Effector memory CD8-positive, alpha-beta T cell (primary cell): ENCODE measurements at regions not wholly inside any gene's neighbourhood (a gene's known extent, or its start where the extent isn't known, plus 50 kb on each side); places are given as distances from the start of the nearest gene placed in this dataset.

Source experiments
- ATAC-seq: fragments of 150-1000 bp; cut with Tn5 transposase; replicated peaks from 2 replicates; pipeline ENCODE4 v1.10.0; 2021; ENCODE audit warnings: mild to moderate bottlenecking, moderate library complexity
- DNase-seq, 3 experiments: peaks; one replicate each; pipeline ENCODE4 v3.0.0; 2021
- H3K27ac Mint-ChIP-seq, 2 donors: one replicate each; pipeline ENCODE4 v1.8.0; 2022; ENCODE audit warnings: mild to moderate bottlenecking in 2 of 2, mixed read lengths in 2 of 2, moderate library complexity in 2 of 2
- H3K27me3 Mint-ChIP-seq, 2 donors: one replicate each; pipeline ENCODE4 v1.8.0; 2022; ENCODE audit warnings: mixed read lengths in 2 of 2
- H3K36me3 Mint-ChIP-seq: one replicate; pipeline ENCODE4 v1.8.0; 2022; ENCODE audit warnings: mild to moderate bottlenecking, moderate library complexity, mixed read lengths; ENCODE audit not compliant: insufficient read depth
- H3K4me1 Mint-ChIP-seq, 2 donors: one replicate each; pipeline ENCODE4 v1.8.0; 2022; ENCODE audit warnings: low read depth in 2 of 2, mixed read lengths in 2 of 2
- H3K4me3 Mint-ChIP-seq, 2 donors: one replicate each; pipeline ENCODE4 v1.8.0; 2022; ENCODE audit warnings: mild to moderate bottlenecking in 2 of 2, mixed read lengths in 2 of 2, moderate library complexity in 2 of 2
- H3K9me3 Mint-ChIP-seq, 2 donors: one replicate each; pipeline ENCODE4 v1.8.0; 2022; ENCODE audit warnings: mixed read lengths in 2 of 2

- DNase-seq: no peak
- Mint-ChIP-seq H3K4me3 (no peak overlapping the region), H3K27ac (no peak overlapping the region), H3K9me3 (peaks cover 0 to 2% of the 10 kb centered on the region in 2 donors), H3K4me1 (peaks cover 5 to 17% of the 10 kb centered on the region in 2 donors), H3K27me3 (no peaks in the 10 kb centered on the region), H3K36me3 (no peaks in the 10 kb centered on the region)
- ATAC-seq: no peak
Measured at GRCh38 chr3:18670759-18671158, 245.6 kb upstream of the SATB1 start.

- Mint-ChIP-seq H3K27ac (no peak overlapping the region), H3K4me3 (no peak overlapping the region), H3K4me1 (peaks cover 0 to 12% of the 10 kb centered on the region in 2 donors), H3K27me3 (no peaks in the 10 kb centered on the region), H3K36me3 (no peaks in the 10 kb centered on the region), H3K9me3 (peaks cover 0 to 2% of the 10 kb centered on the region in 2 donors)
- DNase-seq (no peak), ATAC-seq (no peak)
Measured at GRCh38 chr3:18669374-18669773, 244.2 kb upstream of the SATB1 start.

DNA sequence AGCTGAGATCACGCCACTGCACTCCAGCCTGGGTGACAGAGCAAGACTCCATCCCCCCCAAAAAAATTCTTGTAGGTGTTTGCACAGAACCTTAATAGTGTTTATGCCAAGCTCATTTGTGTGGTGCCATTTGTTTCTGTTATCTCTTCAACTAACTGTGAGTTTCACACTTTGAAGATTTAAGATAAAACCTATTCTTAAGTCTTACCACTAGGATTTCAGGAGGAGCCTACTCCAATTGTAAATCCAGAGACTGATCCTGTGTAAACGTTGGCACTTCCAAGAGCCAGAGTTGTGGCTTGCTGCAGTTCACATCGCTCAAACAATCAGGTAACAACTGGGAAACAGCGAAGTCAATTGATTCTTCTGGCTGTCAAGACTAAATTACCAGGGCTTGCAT is 242.4 kb upstream of the SATB1 start:
- H3K9me3 Mint-ChIP-seq: peaks cover 0 to 2% of the 10 kb centered on the region in 2 donors
- H3K27ac Mint-ChIP-seq: no peak overlapping the region
- no peaks in the 10 kb centered on the region for H3K36me3 Mint-ChIP-seq
- ATAC-seq (no peak), DNase-seq (no peak)
- H3K4me1 Mint-ChIP-seq: peaks cover 0 to 11% of the 10 kb centered on the region in 2 donors
- no peak overlapping the region for H3K4me3 Mint-ChIP-seq
- H3K27me3 Mint-ChIP-seq: no peaks in the 10 kb centered on the region

- peaks cover 0 to 12% of the 10 kb centered on the region in 2 donors for H3K4me1 Mint-ChIP-seq
- peaks cover 4% of the 10 kb centered on the region for H3K36me3 Mint-ChIP-seq
- no peak overlapping the region for H3K4me3 Mint-ChIP-seq
- no peak for DNase-seq
- H3K27me3 Mint-ChIP-seq: no peaks in the 10 kb centered on the region
- H3K9me3 Mint-ChIP-seq: peaks cover 0 to 2% of the 10 kb centered on the region in 2 donors
- H3K27ac Mint-ChIP-seq: no peak overlapping the region
- no peak for ATAC-seq
Measured at GRCh38 chr3:18666655-18667054, 241.5 kb upstream of the SATB1 start.

DNA sequence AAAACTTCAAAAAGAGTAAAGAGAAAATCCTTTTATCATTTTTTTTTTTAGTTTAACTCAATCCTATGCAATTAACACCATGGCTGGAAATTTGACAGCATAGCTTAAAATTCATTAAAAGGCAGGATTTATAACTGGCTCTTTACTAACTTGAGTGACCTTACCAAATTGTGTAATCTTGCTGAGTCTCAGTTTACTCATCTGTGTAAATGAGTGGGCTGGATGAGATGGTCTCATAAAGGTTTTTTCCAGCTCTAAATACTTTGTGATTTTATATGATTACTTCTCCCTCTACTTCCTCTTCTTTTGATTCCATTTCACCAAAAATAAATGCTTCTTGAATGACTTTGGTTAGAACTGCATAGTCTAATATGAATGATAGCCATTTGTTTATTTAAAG is 234.9 kb upstream of the SATB1 start:
- DNase-seq: no peak
- Mint-ChIP-seq H3K27me3 (no peaks in the 10 kb centered on the region), H3K4me1 (peaks cover 11 to 32% of the 10 kb centered on the region in 2 donors), H3K27ac (no peak overlapping the region), H3K36me3 (peaks cover 4% of the 10 kb centered on the region), H3K4me3 (no peak overlapping the region), H3K9me3 (peaks cover 0 to 3% of the 10 kb centered on the region in 2 donors)
- ATAC-seq: no peak

- Mint-ChIP-seq H3K4me1 (peaks cover 11 to 32% of the 10 kb centered on the region in 2 donors), H3K4me3 (no peak overlapping the region), H3K36me3 (peaks cover 4% of the 10 kb centered on the region), H3K9me3 (peaks cover 0 to 3% of the 10 kb centered on the region in 2 donors), H3K27me3 (no peaks in the 10 kb centered on the region), H3K27ac (peak overlapping the region in 1 of 2 donors; percentile 23)
- DNase-seq (no peak), ATAC-seq (peak; percentile 46)
Measured at GRCh38 chr3:18657858-18658820, 233.0 kb upstream of the SATB1 start.

DNA sequence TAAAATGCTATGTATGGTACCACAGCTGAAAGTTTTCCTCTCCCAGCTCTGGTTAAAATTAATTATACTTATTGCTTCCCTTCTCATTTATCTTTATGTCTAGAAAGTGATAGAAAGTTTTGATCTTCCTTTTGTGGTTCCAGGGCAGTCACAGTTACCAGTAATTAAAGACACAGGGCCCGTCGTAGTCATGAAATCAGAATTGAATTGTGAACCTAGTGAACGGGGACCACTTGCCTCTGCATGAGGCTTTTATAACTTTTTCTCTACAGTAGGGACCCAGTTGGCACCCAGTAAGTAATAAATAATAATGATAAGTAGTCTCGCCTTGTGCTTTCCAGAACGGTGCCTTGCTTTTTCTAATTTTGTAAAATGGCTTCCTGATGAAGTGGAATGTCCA is 231.7 kb upstream of the SATB1 start:
- H3K4me3 Mint-ChIP-seq: no peak overlapping the region
- no peak for ATAC-seq
- H3K27me3 Mint-ChIP-seq: no peaks in the 10 kb centered on the region
- H3K36me3 Mint-ChIP-seq: no peaks in the 10 kb centered on the region
- peak overlapping the region in 1 of 2 donors; percentile 40 for H3K27ac Mint-ChIP-seq
- no peak for DNase-seq
- H3K9me3 Mint-ChIP-seq: peaks cover 0 to 3% of the 10 kb centered on the region in 2 donors
- peaks cover 11 to 31% of the 10 kb centered on the region in 2 donors for H3K4me1 Mint-ChIP-seq

GRCh38 chr3:18656410-18656809 is 231.3 kb upstream of the SATB1 start:
- peak overlapping the region in 1 of 2 donors; percentile 40 for H3K27ac Mint-ChIP-seq
- no peaks in the 10 kb centered on the region for H3K27me3 Mint-ChIP-seq
- no peaks in the 10 kb centered on the region for H3K36me3 Mint-ChIP-seq
- H3K4me3 Mint-ChIP-seq: no peak overlapping the region
- peaks cover 11 to 26% of the 10 kb centered on the region in 2 donors for H3K4me1 Mint-ChIP-seq
- DNase-seq (no peak), ATAC-seq (no peak)
- peaks cover 0 to 3% of the 10 kb centered on the region in 2 donors for H3K9me3 Mint-ChIP-seq

DNA sequence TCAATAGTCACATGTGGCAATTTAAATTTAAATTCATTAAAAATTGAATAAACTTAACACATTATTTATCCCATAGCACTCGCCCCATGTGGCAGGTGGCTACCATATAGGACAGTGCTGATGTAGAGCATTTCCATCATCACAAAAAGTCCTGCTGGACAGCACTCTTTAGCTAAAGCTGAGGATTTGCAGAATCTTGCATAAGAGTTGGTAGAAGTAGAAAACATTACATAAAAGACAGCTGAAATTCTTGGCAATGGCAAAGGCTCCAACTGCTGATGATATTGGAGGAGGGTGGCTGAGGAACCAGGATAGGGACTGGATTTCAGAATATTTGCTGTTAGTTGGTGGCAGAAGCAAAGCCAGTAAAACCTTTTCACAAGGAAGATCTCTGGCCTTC is 230.7 kb upstream of the SATB1 start:
- no peaks in the 10 kb centered on the region for H3K27me3 Mint-ChIP-seq
- peaks cover 11 to 21% of the 10 kb centered on the region in 2 donors for H3K4me1 Mint-ChIP-seq
- no peak overlapping the region for H3K4me3 Mint-ChIP-seq
- no peak for ATAC-seq
- DNase-seq: no peak
- H3K27ac Mint-ChIP-seq: no peak overlapping the region
- H3K36me3 Mint-ChIP-seq: no peaks in the 10 kb centered on the region
- no peaks in the 10 kb centered on the region for H3K9me3 Mint-ChIP-seq

GRCh38 chr3:18652781-18653180 is 227.6 kb upstream of the SATB1 start:
- Mint-ChIP-seq H3K9me3 (no peaks in the 10 kb centered on the region), H3K27ac (no peak overlapping the region), H3K36me3 (no peaks in the 10 kb centered on the region), H3K4me1 (peaks cover 10 to 23% of the 10 kb centered on the region in 2 donors), H3K27me3 (no peaks in the 10 kb centered on the region), H3K4me3 (no peak overlapping the region)
- DNase-seq (no peak), ATAC-seq (no peak)

DNA sequence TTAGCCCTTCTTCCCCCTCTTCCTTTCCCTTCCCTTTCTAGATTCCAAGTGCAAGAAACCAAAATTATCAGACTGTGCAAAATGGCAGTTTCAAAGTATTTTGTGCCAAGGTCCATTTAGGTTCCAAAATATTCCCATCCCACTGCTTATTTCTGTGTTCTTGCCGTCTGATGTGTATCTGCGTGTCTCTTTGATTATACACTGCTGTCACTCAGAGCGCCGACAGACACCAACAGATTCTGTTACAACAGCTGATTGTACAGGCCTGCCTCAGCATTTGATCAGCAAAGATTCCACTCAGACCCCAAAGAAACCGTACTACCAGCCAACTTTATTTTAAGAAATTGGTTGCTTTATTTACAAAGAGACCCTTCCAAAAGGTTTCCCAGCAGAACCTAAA is 225.6 kb upstream of the SATB1 start:
- DNase-seq (no peak), ATAC-seq (no peak)
- Mint-ChIP-seq H3K4me1 (peaks cover 6 to 11% of the 10 kb centered on the region in 2 donors), H3K4me3 (no peak overlapping the region), H3K27ac (no peak overlapping the region), H3K9me3 (no peaks in the 10 kb centered on the region), H3K36me3 (no peaks in the 10 kb centered on the region), H3K27me3 (no peaks in the 10 kb centered on the region)

DNA sequence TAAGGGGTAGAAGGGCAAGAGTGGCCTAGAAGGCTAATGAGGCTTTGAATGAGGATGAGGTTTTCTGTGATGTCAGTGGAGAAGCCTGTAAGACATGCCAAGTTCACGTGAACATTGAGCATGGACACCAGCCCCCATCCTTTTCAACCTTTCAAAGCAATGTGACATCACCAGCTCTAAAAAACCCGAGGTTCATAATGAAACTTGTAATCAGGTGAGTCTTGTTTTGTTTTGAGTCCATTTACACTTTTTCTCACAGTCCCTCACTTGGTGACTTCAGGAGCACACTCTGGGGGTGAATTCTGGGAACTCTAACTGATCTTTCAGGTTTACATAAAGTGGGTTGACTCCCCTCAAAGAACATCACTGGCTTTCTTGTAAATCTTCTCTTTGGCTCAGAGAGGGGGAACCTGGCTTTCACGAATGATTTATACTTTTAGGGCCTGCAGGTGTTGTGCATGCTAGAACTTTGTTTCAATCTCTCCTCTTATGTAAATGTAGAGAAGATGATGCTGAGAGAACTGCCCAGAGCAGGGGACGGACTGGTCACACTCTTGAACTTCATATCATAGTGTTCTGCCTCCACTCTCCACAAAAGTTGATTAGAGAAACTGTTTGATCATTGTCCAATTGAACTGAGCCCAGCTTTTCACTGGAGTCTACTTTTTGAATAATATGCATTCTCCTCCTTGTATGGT is 224.7 kb upstream of the SATB1 start:
- peaks cover 0 to 3% of the 10 kb centered on the region in 2 donors for H3K9me3 Mint-ChIP-seq
- H3K4me3 Mint-ChIP-seq: no peak overlapping the region
- DNase-seq (no peak), ATAC-seq (peak; percentile 26)
- H3K27me3 Mint-ChIP-seq: no peaks in the 10 kb centered on the region
- H3K27ac Mint-ChIP-seq: peak overlapping the region in 1 of 2 donors; percentile 45
- H3K36me3 Mint-ChIP-seq: no peaks in the 10 kb centered on the region
- H3K4me1 Mint-ChIP-seq: peaks cover 9 to 16% of the 10 kb centered on the region in 2 donors

- no peak for DNase-seq
- Mint-ChIP-seq H3K9me3 (peaks cover 0 to 9% of the 10 kb centered on the region in 2 donors), H3K4me1 (peaks cover 17 to 24% of the 10 kb centered on the region in 2 donors), H3K27ac (peak overlapping the region in 1 of 2 donors; percentile 45), H3K4me3 (no peak overlapping the region), H3K36me3 (no peaks in the 10 kb centered on the region), H3K27me3 (no peaks in the 10 kb centered on the region)
- ATAC-seq: no peak
Measured at GRCh38 chr3:18648868-18649462, 223.8 kb upstream of the SATB1 start.
